K562 (cell line): ENCODE measurements at regions not wholly inside any gene's neighbourhood (a gene's known extent, or its start where the extent isn't known, plus 50 kb on each side); places are given as distances from the start of the nearest gene placed in this dataset.

ENCODE experiments used
- ATAC-seq: fragments of 200-7000 bp; cut with Tn5 transposase; 3 replicates; pipeline ENCODE4 v1.9.1; 2020; ENCODE audit warnings: moderate library complexity
- BruUV-seq: library from RNA; stranded (reverse); fragments of 400-500 nt; replicated peaks from 2 replicates; lab custom pipeline; 2021; lab: Mats Ljungman, UMichigan
- CTCF ChIA-PET: fragments of 300-600 bp; formaldehyde crosslinking; extraction: SDS; loops from one replicate; lab custom pipeline; 2021; ENCODE audit warnings: low intra/inter-chr PET ratio; lab: Yijun Ruan, JAX
- POLR2A ChIA-PET: fragments of 300-600, 350-650 bp; sonication (Branson Sonifier 250); formaldehyde crosslinking; extraction: SDS; loops from one replicate; lab custom pipeline; 2021; ENCODE audit warnings: antibody characterized with exemption, inconsistent platforms; lab: Yijun Ruan, JAX
- DNase-seq, 4 experiments: peaks; one replicate each; pipeline versions ENCODE4 v3.0.0 to v3.0.0-alpha.2; 2011 to 2018; ENCODE audit warnings: low spot score in 3 of 4, mixed read lengths in 3 of 4; ENCODE audit errors: extremely low read depth in 1 of 4
- FAIRE-seq: peaks from 2 replicates; lab custom pipeline; 2011; peaks lifted over from hg19 to GRCh38; lab: Jason Lieb, UNC
- H2AFZ ChIP-seq: 2 replicates; pipeline ENCODE4 v1.6.0; 2011; ENCODE audit warnings: low read depth, low read length, control low read depth, inconsistent platforms
- H3K27ac ChIP-seq: fragments of 200-600 bp; 3 replicates; pipeline ENCODE4 v1.8.0; 2011; ENCODE audit warnings: low read depth, mild to moderate bottlenecking, control low read depth, inconsistent platforms, low read length, moderate library complexity, mixed read lengths; ENCODE audit errors: extremely low read depth
- H3K27me3 ChIP-seq, 2 experiments: fragments of 300-600 bp in 1 of 2; 2 replicates in 1 of 2; 3 replicates in 1 of 2; pipeline versions ENCODE4 v1.6.0 to v1.8.0; 2011; ENCODE audit warnings: inconsistent platforms in 2 of 2, low read length in 2 of 2, mild to moderate bottlenecking in 1 of 2, mixed read lengths in 1 of 2, moderate library complexity in 1 of 2; ENCODE audit not compliant: control insufficient read depth in 2 of 2, insufficient read depth in 2 of 2
- H3K36me3 ChIP-seq: fragments of 300-600 bp; 3 replicates; pipeline ENCODE4 v1.8.0; 2011; ENCODE audit warnings: mild to moderate bottlenecking, low read length, inconsistent platforms; ENCODE audit not compliant: control insufficient read depth, insufficient read depth
- H3K4me1 ChIP-seq, 2 experiments: fragments of 200-600 bp in 1 of 2; replicated peaks in 1 of 2; 2 replicates in 1 of 2; 3 replicates in 1 of 2; pipeline versions ENCODE4 v1.5.1 to v1.8.0; 2011; ENCODE audit warnings: inconsistent platforms in 2 of 2, low read length in 2 of 2, mild to moderate bottlenecking in 1 of 2, mixed read lengths in 1 of 2, moderate library complexity in 1 of 2; ENCODE audit not compliant: control insufficient read depth in 2 of 2, insufficient read depth in 2 of 2
- H3K4me2 ChIP-seq: 2 replicates; pipeline ENCODE4 v1.6.1; 2011; ENCODE audit warnings: low read length, control low read depth, inconsistent platforms, mixed read lengths; ENCODE audit not compliant: insufficient read depth
- H3K4me3 ChIP-seq: fragments of 200-600 bp; sonication (generic), shearing (Covaris generic); 2 replicates; pipeline ENCODE4 v1.5.1; 2016; ENCODE audit warnings: control low read depth, inconsistent platforms
- H3K79me2 ChIP-seq: fragments of 200-600 bp; 3 replicates; pipeline ENCODE4 v1.8.0; 2011; ENCODE audit warnings: low read length, inconsistent platforms; ENCODE audit not compliant: control insufficient read depth, insufficient read depth
- H3K9ac ChIP-seq, 2 experiments: 2 replicates each; pipeline versions ENCODE4 v1.6.0 to v1.6.1; 2011; ENCODE audit warnings: low read depth in 2 of 2, low read length in 2 of 2, control low read depth in 1 of 2, inconsistent platforms in 1 of 2, mild to moderate bottlenecking in 1 of 2, mixed read lengths in 1 of 2; ENCODE audit not compliant: insufficient read depth in 1 of 2
- H3K9me1 ChIP-seq: one replicate; pipeline ENCODE4 v1.6.0; 2011; ENCODE audit warnings: inconsistent platforms, mild to moderate bottlenecking, low read length, moderate library complexity; ENCODE audit not compliant: control insufficient read depth, insufficient read depth
- H3K9me3 ChIP-seq: replicated peaks from 2 replicates; pipeline ENCODE4 v1.5.1; 2011; ENCODE audit warnings: low read depth, low read length, inconsistent platforms; ENCODE audit not compliant: control insufficient read depth, insufficient read depth
- H4K20me1 ChIP-seq: replicated peaks from 2 replicates; pipeline ENCODE4 v1.6.1; 2011; ENCODE audit warnings: low read length, inconsistent platforms, mixed read lengths; ENCODE audit not compliant: control insufficient read depth, insufficient read depth
- E2F5 ChIP-seq: sonication (generic); formaldehyde crosslinking; IDR thresholded peaks from 2 replicates; pipeline ENCODE4 v1.8.0; 2022; ENCODE audit warnings: mild to moderate bottlenecking, missing genetic modification reagents
- GATAD2B ChIP-seq: fragments of 450-650 bp; IDR thresholded peaks from 2 replicates; pipeline ENCODE4 v1.6.1; 2017; ENCODE audit warnings: mild to moderate bottlenecking, borderline replicate concordance
- SREBF1 ChIP-seq: fragments of 150-350 bp; IDR thresholded peaks from 2 replicates; pipeline ENCODE4 v1.6.1; 2014; ENCODE audit warnings: antibody characterized with exemption, low read depth, low read length, borderline replicate concordance
- ZNF512 ChIP-seq: IDR thresholded peaks from 2 replicates; pipeline ENCODE4 v1.6.1; 2016; ENCODE audit warnings: missing genetic modification characterization, missing compliant biosample characterization
- ZNF586 ChIP-seq: fragments of 450-650 bp; formaldehyde crosslinking; conservative IDR thresholded peaks from 2 replicates; pipeline ENCODE4 v1.4.0; 2020; ENCODE audit warnings: mild to moderate bottlenecking, moderate library complexity
- WGBS: fragments of 100-300 bp; shearing (Covaris generic); methylation state at CpG from one replicate; pipeline ENCODE4 v1.1.6; 2016; ENCODE audit warnings: low coverage, mixed read lengths; ENCODE audit not compliant: insufficient coverage; ENCODE audit errors: missing lambda C conversion rate; 5-methylcytosine and 5-hydroxymethylcytosine counted together
- in situ Hi-C: fragments of 300-500 bp; cut with MboI; formaldehyde crosslinking; loops from 4 replicates; pipeline ENCODE4 v1.15.0; 2018; ENCODE audit warnings: inconsistent platforms, mixed read lengths
- intact Hi-C: fragments of 100-400 bp; cut with micrococcal nuclease; formaldehyde crosslinking; loops from 2 replicates; pipeline ENCODE4 v1.14.2; 2022

GRCh38 chr4:18441676-18442075 is 420.1 kb upstream of the LCORL start (continued):
- no peak for TF ChIP-seq ZNF586 (CRISPR knock-in tag)
- no peak for TF ChIP-seq ZNF512 (tag)

GRCh38 chr4:18441203-18441590 is 419.6 kb upstream of the LCORL start:
- no peaks in the 10 kb centered on the region for H4K20me1 ChIP-seq
- TF ChIP-seq SREBF1 (no peak), GATAD2B (no peak), E2F5 (CRISPR knock-in tag) (no peak)
- TF ChIP-seq, all 486 proteins: peak for 0
- H3K79me2 ChIP-seq: no peaks in the 10 kb centered on the region
- no peaks in the 10 kb centered on the region for H3K36me3 ChIP-seq
- DNase-seq (no peak), FAIRE-seq (no peak), ATAC-seq (no peak)
- no peak overlapping the region for H3K4me2 ChIP-seq
- no TSS peak for BruUV-seq
- H3K27ac ChIP-seq: no peak overlapping the region
- WGBS: 0% methylated on average over 3 of the region's 3 CpGs
- H3K4me3 ChIP-seq: no peak overlapping the region
- H3K9me3 ChIP-seq: no peaks in the 10 kb centered on the region
- H3K9me1 ChIP-seq: no peaks in the 10 kb centered on the region
- H3K4me1 ChIP-seq: no peaks in the 10 kb centered on the region
- H3K9ac ChIP-seq: no peak overlapping the region
- CTCF ChIA-PET: no interaction called here
- no peak overlapping the region for H2AFZ ChIP-seq
- no peaks in the 10 kb centered on the region for H3K27me3 ChIP-seq
- POLR2A ChIA-PET: no interaction called here
- intact Hi-C loops: no loop called here
- in situ Hi-C loops: no loop called here
